HG03460 (cell line): ENCODE measurements at regions not wholly inside any gene's neighbourhood (a gene's known extent, or its start where the extent isn't known, plus 50 kb on each side); places are given as distances from the start of the nearest gene placed in this dataset.

ENCODE experiments used
- ATAC-seq: cut with Tn5 transposase; IDR thresholded peaks from one replicate; pipeline ENCODE4 v1.9.1; 2021; ENCODE audit not compliant: unreplicated experiment

GRCh38 chr12:63321373-63321772 is 170.4 kb upstream of the AVPR1A start:
- no peak for ATAC-seq

DNA sequence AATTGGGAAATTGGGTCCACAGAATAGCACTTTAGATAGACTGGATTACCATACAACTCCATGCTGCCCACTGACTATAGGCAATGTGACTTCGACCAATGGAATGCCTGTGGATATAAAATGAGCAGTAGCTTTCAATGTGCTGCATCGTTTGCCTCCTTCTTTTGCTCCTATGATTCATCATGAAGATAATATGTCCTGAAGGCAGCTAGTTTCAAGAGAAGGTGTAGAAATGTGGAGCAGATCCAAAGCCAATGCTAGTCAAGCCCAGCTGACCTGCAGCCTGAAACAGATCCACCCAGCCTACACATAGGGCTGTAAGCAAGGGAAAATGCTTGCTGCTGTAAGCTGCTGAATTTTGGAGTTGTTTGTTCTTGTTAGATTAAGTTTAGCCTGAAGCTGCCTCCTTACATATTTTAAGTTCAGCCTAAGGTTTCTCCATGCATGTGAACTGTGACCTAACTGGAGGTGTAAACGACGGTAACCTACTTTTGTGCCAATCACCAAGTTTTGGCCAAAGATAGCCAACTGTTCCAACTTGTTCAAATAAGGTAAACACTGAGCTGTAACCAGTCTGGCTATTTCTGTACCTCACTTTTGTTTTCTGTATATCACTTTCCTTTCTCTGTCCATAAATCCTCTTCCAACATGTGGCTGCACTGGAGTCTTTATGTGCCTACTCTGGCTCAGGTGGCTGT is 169.1 kb upstream of the AVPR1A start:
- ATAC-seq = no peak

- peak; percentile 80 for ATAC-seq
These were observed 168.4 kb upstream of the AVPR1A start for GRCh38 chr12:63319386-63319785.

- ATAC-seq = no peak
These were observed 167.9 kb upstream of the AVPR1A start for GRCh38 chr12:63318933-63319332.

- no peak for ATAC-seq
These were observed 167.3 kb upstream of the AVPR1A start for GRCh38 chr12:63318313-63318712.

- no peak for ATAC-seq
These were observed 166.9 kb upstream of the AVPR1A start for GRCh38 chr12:63317880-63318279.

DNA sequence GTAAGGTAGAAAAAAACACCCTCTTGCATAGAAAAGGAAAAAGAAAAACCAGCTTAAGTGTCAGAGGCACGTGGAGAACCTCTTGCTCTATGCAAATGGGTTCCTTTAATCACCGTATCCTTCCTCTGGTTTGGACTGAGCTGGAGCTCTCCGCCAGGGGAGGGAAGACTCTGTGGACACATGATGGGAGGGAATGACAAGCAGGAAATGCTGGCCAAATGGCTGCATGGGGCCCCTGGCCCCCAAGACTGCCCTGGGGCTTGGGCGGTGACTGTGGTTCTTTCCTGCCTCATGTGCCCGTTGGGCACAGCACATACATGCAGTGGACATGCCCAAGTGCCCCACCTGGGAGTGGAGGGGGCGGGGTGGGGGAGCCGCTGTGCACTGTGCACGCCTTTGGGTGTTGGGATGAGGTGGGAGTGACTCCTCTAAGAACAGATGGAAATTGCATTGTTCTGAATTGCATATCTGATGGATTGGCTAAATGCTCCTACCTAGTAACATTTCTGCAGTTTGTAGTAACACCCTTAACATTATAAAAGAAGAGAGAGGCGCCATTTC is 166.4 kb upstream of the AVPR1A start:
- no peak for ATAC-seq

DNA sequence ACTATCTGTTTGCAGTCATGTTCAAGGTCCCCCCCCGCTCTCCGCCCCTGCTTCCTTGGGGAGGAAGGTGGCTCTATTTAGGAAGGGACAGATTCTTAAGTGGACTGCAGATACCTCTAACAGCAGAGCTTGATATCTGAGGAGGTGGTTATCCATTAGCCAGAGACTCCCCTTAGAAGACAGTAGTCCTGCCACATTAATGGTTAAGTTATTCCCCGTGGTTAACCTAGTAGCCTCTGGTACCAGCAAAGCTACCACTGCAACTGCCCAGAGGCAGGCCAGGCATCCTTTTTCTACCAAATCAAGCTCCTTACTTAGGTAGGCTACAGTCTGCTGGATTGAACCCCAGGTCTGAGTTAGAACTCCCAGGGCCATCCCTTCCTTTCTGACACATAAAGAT is 162.1 kb upstream of the AVPR1A start:
- ATAC-seq = peak; percentile 76

GRCh38 chr12:63308671-63309070 is 157.7 kb upstream of the AVPR1A start:
- ATAC-seq = no peak

DNA sequence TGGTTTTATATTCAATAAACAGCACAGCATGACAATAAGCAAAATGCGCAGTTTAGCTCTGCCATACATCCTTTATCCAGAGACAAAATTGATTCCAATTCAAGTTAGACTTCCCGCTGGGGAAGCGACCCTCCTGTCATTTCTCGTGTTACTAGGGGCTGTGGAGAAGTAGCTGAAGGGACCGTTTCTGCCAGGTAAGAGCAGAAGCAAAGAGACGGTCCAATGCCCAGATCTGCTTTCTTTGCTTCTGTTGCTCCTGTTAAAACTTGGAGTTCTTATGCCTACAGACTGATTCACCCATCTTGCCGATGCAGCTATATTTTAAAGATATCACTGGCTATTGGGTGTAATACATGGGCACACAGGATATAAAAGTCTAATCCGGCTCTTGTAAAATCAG is 156.8 kb upstream of the AVPR1A start:
- no peak for ATAC-seq

- peak; percentile 43 for ATAC-seq
These were observed 155.2 kb upstream of the AVPR1A start for GRCh38 chr12:63305901-63306875.

- peak; percentile 39 for ATAC-seq
These were observed 153.9 kb upstream of the AVPR1A start for GRCh38 chr12:63304887-63305316.

GRCh38 chr12:63302941-63303536 is 152.0 kb upstream of the AVPR1A start:
- ATAC-seq = peak; percentile 16

DNA sequence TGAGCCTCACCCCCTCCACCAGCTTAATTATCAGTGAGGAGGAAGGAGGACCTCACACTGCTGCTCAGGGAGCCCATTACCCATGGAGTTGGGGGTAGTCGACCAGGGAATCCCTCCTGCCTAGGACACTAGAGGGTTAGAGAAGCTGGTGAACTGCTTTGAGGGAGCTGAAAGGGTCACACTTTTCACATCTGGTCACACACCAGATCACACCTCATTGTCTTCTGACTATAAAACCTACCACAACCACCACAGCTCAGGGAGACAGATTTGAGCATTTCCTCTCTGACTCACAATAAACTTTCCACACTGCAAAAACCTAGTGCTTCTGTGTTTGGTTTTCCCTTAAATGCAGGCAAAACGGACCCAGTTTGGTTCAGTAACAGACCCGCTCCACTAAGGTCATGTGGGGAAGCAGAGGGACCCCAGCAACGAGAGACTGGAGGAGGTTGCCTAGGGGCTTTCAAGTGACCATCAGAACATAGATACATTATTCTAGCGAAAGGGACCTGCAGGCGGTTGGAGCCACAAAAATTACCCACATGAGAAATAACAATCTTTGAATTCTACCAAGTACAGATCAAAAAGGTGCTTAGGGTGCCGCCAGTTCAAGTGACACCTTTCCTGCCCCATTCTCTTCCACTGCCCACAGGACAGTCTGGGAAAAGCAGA is 151.4 kb upstream of the AVPR1A start:
- ATAC-seq = peak; percentile 70

DNA sequence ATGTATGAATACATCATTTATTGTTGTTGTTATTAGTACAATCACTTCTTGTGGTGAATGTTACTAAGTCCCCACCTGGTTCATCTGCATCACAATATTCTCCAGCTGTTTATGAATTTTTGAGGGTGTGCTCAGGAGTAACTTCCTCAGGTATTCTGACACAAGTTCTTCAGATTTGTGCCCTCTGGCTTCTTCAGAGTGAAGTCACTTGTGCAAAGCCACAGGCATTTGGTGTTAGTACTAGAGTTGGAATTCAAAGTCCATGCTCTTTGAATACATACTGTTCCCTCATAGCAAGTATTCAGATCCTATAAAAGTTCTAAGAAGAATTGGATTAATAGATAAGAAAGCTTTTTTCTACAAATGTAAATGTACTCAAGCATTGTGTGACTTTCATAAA is 150.3 kb upstream of the AVPR1A start:
- no peak for ATAC-seq

- no peak for ATAC-seq
These were observed 147.5 kb upstream of the AVPR1A start for GRCh38 chr12:63298386-63298930.

DNA sequence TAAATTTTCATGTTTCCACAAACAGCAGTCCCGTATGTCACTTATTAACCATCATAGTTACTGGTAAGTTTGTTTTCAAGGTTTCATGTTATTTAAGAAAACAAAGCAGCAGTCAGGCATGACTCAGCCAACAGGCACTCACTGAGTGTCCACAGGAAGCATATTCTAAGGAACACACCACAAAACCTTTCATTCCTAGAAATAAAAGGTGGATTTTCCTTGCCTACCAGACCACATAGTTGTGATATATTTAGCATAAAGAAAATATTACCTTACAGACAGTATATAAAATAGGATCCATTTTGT is 143.3 kb upstream of the AVPR1A start:
- peak; percentile 89 for ATAC-seq

- ATAC-seq = no peak
These were observed 141.6 kb upstream of the AVPR1A start for GRCh38 chr12:63292471-63293221.

- ATAC-seq = peak; percentile 75
These were observed 125.8 kb upstream of the AVPR1A start for GRCh38 chr12:63276537-63277365.
